ACHN (cell line): ENCODE measurements at regions not wholly inside any gene's neighbourhood (a gene's known extent, or its start where the extent isn't known, plus 50 kb on each side); places are given as distances from the start of the nearest gene placed in this dataset.
"Not testable (repeated sequence)": the region's sequence is repeated elsewhere in the genome, so short reads cannot be mapped to it uniquely, and the experiment has no call there.

Source experiments
- DNase-seq: peaks from one replicate; pipeline ENCODE4 v3.0.0-alpha.2; 2015
- in situ Hi-C: cut with HindIII; loops from 2 replicates; pipeline ENCODE4 v1.10.0; 2017; ENCODE audit warnings: low sequenced_read_pairs, low pct_ligation_motif_present, low pct_unique_long_range_greater_than_20kb

DNA sequence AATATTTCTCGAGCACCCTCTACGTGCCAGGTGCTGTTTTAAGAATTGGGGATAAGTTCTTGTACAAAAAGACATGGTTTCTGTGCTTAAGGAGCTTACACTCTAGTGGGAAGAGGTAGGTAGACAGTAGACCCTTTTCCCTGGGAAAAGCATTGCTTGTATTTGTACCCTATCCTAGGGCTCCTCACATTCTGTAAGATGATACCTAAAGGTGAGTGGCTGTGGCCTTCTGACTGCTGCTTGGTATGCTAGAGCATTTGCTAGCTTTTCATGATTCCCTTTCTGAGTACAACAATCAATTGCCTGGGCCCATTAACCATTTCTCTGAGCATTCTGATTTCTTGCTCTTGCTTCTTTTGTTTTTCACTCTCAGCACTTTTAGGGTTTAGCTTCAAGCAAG lies 286.6 kb downstream of the ZIC3 start:
- in situ Hi-C loops: no loop called here
- no peak for DNase-seq

DNA sequence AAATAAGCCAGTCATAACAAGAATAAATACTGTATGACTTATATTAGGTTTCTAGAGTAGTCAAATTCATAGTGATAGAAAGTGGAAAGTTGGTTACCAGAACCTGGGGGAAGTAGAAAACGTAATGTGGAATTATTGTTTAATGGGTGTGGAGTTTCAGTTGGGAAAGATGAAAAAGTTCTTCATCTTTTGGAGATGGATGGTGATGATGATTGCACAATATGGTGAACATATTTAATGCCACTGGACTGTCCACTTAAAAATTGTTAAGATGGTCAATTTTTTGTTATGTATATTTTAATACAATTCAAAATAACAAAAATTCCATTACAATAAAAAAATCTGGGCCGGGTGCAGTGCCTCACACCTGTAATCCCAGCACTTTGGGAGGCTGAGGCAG lies 289.6 kb downstream of the ZIC3 start:
- DNase-seq: no peak
- in situ Hi-C loops: no loop called here

DNA sequence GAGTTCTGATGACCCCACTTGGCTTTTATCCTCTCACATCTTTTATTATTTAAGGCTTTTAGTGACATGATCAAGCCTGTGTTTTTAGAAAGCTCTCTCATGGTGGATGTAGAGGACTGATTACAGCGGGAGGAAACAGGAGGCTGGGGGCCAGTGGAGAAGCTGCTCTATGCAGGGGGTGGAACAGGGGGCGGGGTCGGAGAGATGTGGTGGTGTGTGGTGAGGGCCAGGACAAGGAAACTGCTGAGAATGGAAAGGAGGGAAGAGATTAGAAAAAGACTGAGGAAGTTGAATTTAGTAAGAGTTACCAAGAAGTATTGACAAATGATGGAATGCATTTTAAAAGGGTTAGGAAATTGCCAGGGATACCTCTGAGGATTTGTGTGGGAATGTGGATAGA lies 292.2 kb downstream of the ZIC3 start:
- in situ Hi-C loops: no loop called here
- no peak for DNase-seq

DNA sequence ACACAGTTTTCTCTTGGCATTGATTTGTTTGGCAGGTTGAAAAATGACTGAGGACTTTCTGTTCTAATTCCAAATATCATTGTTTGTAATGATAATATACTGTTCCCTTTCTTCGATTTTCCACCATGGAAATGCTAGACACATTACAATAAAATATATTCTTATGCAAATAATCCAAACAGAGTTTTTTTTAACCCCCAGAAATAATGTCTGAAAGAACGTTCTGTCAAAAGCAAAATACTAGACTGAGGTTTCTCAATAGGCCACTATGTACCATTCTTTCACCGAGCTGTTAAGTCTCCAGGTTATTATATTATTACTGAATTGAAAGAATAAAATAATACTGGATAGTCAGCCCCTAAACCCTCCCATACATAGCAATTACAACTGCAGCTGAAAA lies 312.5 kb downstream of the ZIC3 start:
- DNase-seq: no peak
- in situ Hi-C loops: no loop called here

DNA sequence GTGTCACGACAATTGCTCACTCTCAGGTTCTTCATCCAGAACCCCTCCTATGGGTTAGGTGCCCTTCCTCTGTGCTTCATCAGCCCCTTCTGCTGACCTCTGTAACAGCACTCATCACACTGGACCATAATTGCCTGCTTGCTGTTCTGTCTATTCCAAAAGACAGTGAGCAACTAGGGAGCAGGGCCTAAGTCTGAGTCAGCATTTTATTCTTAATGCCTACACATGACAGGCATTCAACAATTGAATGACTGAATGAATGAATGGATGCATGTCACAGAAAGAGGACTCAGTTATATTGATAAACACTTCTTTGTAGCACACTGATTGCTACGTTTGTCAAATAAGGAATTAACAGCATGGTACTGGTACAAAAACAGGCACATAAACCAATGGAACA lies 317.0 kb downstream of the ZIC3 start:
- DNase-seq: no peak
- in situ Hi-C loops: no loop called here

DNA sequence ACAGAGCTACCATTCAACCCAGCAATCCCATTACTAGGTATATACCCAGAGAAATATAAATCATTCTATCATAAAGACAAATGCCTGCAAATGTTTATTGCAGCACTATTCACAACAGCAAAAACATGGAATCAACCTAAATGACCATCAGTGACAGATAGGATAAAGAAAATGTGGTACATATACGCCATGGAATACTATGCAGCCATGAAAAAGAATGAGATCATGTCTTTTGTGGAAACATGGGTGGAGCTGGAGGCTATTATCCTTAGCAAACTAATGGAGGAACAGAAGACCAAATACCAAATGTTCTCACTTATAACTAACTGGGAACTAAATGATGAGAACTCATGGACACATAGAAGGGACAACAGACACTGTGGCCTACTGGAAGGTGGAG lies 318.9 kb downstream of the ZIC3 start:
- in situ Hi-C loops, DNase-seq: not testable (repeated sequence)

DNA sequence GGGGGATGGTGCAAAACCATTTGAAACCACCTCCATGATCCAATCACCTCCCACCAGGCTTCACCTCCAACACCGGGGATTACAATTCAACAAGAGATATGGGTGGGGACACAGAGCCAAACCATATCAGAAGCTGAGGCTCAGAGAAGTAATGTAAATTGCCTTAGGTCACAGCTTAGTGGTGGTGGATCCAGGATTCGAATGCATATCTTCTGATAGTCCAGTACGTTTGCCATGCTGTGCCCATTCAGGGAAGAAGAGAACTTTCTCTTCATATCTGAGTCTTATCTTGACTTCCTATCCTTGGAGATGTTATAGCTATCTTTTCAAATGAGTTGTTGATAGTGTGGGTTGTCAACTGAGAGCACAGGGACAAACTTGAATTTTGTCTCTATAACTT lies 325.5 kb downstream of the ZIC3 start:
- no peak for DNase-seq
- in situ Hi-C loops: no loop called here

DNA sequence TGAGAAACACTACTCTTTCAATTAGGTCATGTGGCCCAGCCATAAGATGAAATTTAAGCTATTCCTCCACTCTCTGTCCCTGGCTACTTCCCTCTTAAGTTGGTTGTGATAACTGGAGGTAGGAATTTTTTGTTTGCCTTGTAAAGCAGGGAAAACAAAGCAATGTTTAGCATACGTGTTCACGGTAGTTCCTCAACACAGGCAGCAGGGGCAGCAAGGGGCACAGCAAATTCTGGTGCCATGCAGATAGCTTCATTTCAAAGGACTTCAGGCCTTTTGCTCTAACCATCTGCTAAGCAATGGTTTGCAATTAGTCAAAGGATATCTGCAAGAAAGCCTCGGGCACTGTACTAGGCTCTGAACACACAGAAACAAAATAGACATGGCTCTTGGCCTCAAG lies 330.2 kb downstream of the ZIC3 start:
- in situ Hi-C loops: no loop called here
- no peak for DNase-seq

DNA sequence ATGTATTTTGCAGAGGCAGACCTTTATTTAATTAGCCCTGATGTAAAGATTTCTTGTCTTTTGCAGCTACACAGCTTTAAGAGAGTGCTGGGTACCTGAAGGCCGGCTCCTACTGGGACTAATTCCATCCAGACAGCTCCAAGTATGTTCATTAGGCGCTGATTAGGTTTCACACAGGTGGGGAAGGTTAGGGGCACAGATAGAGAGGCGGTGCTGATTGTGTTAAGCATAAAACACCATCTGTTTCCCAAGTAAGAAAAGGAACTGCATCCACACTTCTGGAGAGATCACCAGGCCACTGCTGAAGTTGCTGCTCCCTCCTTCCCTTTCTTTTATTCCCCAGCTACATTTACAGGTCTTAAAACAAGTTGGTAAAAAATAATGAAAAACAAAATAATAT lies 349.5 kb downstream of the ZIC3 start:
- DNase-seq: no peak
- in situ Hi-C loops: no loop called here

DNA sequence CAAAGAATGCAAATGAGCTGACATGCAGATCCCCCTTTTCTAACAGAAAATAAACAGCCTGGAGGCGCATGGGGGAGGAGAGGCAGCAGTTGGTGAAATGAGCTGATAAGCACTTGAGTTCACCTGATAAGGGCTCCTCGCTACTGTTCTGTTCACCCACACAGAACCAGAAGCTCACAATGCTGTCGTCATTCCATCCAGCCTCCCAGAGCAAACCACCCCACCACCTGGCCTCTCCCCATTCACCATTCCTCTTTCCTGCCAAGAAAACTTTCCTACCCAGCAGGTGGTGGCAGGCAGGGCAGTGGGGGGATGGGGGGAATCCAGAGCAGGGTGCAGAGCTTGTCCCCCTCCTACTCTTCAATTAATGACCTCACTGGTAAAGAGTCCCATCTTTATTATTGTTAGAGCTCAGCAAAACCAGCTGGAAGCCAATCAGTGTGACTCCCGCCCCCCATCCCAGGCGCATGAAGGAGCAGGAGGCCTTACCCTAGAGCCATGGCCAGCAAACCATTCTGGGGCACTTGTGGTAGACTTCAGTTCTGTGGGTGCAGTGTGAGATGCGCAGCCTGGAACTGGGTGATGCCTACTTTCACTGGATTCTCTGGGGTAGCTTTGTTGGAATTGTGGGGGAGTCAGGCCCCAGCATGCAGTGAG lies 350.3 kb downstream of the ZIC3 start:
- DNase-seq: no peak

DNA sequence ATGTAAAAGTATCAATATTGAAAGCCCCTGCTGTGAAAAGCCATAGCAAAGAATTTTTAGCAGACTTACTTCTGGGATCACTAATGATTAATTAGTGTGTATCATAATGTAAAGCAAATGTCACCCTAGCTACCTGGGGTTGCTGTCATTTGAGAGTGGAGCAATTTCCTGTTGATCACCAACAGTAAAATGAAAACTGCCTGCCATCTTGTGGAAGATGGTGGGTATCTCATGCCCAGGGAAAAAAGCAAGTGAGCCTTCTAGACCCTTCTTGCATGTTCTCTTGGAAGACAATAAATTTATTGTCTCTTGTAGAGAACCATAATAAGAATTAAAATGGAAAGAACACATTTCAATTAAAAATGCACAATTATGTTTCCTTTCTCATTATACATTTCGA lies 360.2 kb downstream of the ZIC3 start:
- in situ Hi-C loops: no loop called here
- DNase-seq: peak; percentile 1

More for the DNA sequence above, 350.3 kb downstream of the ZIC3 start:
- in situ Hi-C loops: no loop called here

DNA sequence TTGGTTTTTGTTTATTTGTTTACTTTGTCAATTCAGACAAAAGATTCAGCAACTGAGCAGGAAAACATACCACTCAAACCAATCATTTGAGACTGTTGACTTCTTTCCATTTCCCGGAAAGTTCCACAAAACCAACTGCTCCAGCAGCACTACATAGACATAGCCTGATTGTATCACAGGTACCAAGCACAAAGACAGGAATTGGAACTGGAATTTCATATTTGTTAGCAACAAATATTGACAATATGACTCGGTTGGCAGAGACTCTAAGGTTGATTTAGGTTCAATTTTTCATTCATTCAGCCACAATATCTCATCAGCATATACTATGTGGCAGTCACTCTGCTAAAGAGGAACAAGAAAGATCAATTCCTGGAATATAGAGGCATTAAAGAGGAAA lies 364.0 kb downstream of the ZIC3 start:
- DNase-seq: no peak
- in situ Hi-C loops: no loop called here

DNA sequence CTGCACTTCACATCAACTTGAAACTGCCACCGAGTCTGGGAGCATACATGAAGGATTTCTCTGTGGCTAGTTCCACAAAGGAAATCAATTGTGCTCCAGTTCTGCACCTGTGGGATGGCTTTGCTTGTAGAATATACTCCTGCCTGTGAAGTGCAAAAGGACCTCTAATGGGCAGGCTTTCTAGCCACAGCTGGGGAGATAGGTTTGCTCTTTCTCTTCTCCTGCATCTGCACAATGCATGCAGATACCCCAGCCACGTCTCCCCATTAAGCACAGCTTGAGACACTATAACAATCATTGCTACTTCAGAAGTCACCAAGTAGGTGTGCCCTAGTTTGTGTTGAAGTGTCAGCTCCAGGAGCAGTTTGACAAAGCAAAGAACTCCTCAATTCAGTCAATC lies 364.6 kb downstream of the ZIC3 start:
- in situ Hi-C loops: no loop called here
- no peak for DNase-seq

DNA sequence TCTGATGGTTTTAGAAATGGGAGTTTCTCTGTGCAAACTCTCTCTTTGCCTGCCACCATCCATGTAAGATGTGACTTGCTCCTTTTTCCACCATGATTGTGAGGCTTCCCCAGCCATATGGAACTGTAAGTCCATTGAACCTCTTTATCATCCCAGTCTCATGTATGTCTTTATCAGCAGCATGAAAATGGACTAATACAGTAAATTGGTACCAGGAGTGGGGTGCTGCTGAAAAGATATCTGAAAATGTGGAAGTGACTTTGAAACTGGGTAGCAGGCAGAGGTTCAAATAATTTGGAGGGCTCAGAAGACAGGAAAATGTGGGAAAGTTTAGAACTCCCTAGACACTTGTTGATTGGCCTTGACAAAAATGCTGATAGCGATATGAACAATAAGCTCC lies 368.3 kb downstream of the ZIC3 start:
- DNase-seq, in situ Hi-C loops: not testable (repeated sequence)

DNA sequence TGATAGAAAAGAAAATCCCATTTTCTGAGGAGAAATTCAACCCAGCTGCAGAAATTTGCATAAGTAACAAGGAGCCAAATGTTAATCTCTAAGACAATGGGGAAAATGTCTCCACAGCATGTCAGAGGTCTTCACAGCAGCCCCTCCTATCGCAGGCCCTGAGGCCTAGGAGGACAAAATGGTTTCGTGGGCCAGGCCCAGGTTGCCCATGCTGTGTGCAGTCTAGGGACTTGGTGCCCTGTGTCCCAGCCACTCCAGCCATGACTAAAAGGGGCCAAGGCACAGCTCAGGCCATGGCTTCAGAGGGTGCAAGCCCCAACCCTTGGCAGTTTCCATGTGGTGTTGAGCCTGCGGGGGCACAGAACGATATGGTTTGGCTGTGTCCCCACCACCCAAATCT lies 369.0 kb downstream of the ZIC3 start:
- in situ Hi-C loops, DNase-seq: not testable (repeated sequence)

DNA sequence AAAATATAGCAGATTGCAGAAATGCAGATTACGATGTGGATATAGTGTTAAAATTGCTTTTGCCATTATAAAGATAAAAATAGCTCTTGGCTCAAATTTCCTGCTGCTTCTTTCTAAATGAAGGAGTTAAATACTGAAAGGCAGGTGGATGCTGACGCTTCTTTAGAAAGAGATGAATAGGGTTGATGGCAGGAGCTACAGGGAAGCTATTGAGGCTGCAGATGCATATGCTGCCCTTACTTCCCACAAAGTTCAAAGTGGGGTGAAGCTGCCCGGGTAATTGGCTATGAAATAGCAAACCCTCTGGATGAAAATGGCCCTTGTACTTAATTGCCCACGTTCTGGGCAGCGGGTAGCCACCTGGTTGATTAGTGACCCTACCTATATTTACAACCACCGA lies 379.5 kb downstream of the ZIC3 start:
- no peak for DNase-seq
- in situ Hi-C loops: no loop called here

DNA sequence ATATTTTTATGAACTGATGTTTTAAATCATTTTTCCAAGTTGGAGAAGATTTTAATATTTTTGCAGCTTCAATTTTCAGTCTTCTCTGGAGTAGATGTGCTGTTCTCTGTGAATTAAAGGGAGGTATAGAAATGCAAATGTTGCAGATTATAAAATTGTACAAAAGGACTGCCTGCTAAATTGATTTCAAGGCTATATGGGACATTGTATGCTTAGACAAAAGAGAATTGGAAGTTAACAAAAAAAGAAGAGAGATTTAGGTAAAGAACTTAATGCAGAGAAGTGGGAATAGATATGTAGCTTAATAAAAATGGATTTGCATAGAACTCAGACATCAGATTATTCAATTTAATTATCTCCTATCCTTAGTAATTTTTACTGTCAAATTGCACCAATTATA lies 403.3 kb downstream of the ZIC3 start:
- no peak for DNase-seq
- in situ Hi-C loops: no loop called here

DNA sequence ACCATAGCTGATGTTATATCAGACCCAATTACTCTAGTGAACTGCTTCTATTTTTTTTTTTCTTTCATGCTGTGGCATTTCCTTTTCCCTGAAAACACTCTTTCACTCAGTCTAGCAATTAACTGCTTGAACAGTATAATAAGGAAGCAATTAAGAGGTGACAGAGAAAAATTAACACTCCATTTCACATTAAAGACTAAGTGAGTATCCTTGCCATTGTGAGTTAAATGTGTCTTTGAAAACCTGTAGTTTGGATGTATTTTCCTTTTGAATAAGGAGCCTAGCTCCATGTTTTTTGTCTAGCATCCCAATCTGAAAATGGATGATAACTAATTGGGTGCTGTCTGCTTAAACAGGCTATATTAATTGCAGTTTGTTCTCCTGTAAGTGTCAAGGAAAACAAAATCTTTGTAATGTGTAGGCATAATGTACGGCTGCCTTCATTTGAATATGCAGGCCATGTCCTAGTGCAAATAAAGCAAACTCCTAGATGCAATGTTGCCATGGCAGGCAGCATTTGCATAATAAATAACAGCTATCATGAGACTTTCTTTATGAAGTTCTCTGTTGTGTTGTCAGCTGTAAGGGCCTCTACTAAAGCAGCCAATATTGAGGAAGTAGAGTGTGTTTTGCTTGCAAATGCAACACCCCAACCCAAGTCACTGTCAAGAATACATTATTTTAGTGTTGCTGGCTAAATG lies 416.7 kb downstream of the ZIC3 start:
- DNase-seq: no peak
- in situ Hi-C loops: no loop called here

DNA sequence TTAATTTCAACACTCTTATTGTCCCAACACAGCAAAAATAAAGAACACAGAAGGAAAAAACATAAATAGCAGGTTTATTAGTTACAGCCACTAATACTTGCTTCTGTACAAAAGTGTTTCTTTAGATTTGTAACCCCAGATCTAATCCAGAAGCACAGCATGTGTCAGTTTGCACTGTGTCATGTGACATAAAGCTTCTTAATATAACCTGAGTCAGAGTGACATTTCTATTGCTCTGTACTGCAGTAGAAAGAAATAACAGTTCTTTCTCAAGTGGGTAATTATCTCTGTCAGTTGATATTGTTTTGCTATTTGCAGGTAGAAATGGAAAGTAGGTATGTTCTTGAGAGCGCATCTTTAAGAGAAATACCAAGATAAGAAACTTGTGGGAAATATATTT lies 422.5 kb downstream of the ZIC3 start:
- in situ Hi-C loops: no loop called here
- no peak for DNase-seq

DNA sequence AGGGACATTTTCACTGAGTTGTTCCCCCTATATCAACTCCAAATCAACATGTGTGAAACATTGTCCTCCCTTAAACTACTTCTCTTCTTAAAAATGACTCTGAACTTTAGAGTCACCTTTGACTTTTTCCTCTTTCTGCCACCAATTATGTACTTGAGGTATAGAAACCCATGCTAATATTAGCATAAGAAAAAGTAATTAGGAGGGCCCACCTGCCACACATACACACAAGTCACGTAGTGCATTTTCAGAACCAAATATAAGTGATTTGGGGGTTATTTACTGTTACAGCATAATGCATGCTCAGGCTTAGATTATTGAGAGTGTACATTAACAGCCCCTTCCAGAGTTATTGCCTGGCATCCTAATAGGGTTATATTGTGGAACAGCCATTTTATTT lies 432.7 kb downstream of the ZIC3 start:
- DNase-seq: no peak
- in situ Hi-C loops: no loop called here
